GM19240 (cell line): ENCODE measurements at regions not wholly inside any gene's neighbourhood (a gene's known extent, or its start where the extent isn't known, plus 50 kb on each side); places are given as distances from the start of the nearest gene placed in this dataset.
"Not testable (repeated sequence)": the region's sequence is repeated elsewhere in the genome, so short reads cannot be mapped to it uniquely, and the experiment has no call there.

Source experiments
- DNase-seq: peaks from one replicate; pipeline ENCODE4 v3.0.0; 2011; ENCODE audit warnings: low spot score; ENCODE audit not compliant: insufficient read length

GRCh38 chr4:3380336-3380735, 61.4 kb upstream of the HGFAC start:
- not testable (repeated sequence) for DNase-seq

GRCh38 chr4:3381208-3381607, 60.6 kb upstream of the HGFAC start:
- not testable (repeated sequence) for DNase-seq

- no peak for DNase-seq
Measured at GRCh38 chr4:3382251-3382650, 59.5 kb upstream of the HGFAC start.

- no peak for DNase-seq
Measured at GRCh38 chr4:3384391-3384770, 57.4 kb upstream of the HGFAC start.

- no peak for DNase-seq
Measured at GRCh38 chr4:3384771-3385710, 56.7 kb upstream of the HGFAC start.

- no peak for DNase-seq
Measured at GRCh38 chr4:3385711-3386420, 55.9 kb upstream of the HGFAC start.

GRCh38 chr4:3386526-3386925, 55.2 kb upstream of the HGFAC start:
- no peak for DNase-seq

- DNase-seq: no peak
Measured at GRCh38 chr4:3387154-3387942, 54.4 kb upstream of the HGFAC start.

- DNase-seq: no peak
Measured at GRCh38 chr4:3387943-3388361, 53.8 kb upstream of the HGFAC start.

- DNase-seq: no peak
Measured at GRCh38 chr4:3388471-3389232, 53.1 kb upstream of the HGFAC start.

GRCh38 chr4:3389233-3390215, 52.2 kb upstream of the HGFAC start:
- DNase-seq: no peak

- no peak for DNase-seq
Measured at GRCh38 chr4:3390288-3390811, 51.4 kb upstream of the HGFAC start.

GRCh38 chr4:3391422-3391821, 50.3 kb upstream of the HGFAC start:
- no peak for DNase-seq
